ENCODE measurements at regions not wholly inside any gene's neighbourhood (a gene's known extent, or its start where the extent isn't known, plus 50 kb on each side); places are given as distances from the start of the nearest gene placed in this dataset.

DNA sequence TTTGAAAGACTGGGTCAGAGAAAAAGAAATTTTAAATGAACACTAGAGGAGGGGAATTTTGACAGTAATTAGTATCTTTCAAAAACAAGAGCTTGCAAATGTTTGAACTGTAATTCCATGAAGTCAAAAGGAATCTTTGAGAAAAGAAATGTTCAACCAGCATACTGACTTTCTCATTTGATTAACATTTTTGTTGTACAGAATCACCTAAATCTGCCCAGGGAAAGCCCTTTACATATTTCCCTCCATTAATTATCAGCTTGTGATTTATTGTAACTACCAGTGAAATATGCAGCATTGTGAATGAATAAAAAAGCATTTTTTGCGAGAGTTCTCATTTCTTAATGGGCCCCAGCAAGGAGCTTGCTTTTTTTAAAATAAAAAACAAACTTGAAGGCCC is 61.2 kb upstream of the CCDC91 start:
- TF ChIP-seq, protein P1, sequence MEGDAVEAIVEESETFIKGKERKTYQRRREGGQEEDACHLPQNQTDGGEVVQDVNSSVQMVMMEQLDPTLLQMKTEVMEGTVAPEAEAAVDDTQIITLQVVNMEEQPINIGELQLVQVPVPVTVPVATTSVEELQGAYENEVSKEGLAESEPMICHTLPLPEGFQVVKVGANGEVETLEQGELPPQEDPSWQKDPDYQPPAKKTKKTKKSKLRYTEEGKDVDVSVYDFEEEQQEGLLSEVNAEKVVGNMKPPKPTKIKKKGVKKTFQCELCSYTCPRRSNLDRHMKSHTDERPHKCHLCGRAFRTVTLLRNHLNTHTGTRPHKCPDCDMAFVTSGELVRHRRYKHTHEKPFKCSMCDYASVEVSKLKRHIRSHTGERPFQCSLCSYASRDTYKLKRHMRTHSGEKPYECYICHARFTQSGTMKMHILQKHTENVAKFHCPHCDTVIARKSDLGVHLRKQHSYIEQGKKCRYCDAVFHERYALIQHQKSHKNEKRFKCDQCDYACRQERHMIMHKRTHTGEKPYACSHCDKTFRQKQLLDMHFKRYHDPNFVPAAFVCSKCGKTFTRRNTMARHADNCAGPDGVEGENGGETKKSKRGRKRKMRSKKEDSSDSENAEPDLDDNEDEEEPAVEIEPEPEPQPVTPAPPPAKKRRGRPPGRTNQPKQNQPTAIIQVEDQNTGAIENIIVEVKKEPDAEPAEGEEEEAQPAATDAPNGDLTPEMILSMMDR (IDR thresholded peaks at IDR 0.05; ENCODE audit: control extremely low read depth, extremely low read depth, low read depth, missing control alignments) = no peak
- POLR2A ChIA-PET = no interaction called here
- no peak for DNase-seq (ENCODE audit: extremely low spot score)
- CTCF ChIA-PET = interaction anchor here (1.5 kb wide), 1 partner anchor 10 kb away, joined by 3 read pairs; no protein-coding TSS in a partner anchor

GRCh38 chr12:28130234-28130624 is 60.0 kb upstream of the CCDC91 start:
- CTCF ChIA-PET = interaction anchor here (1.5 kb wide), 1 partner anchor 11 kb away, joined by 3 read pairs; no protein-coding TSS in a partner anchor
- TF ChIP-seq, protein P1 (IDR thresholded peaks at IDR 0.05; ENCODE audit: control extremely low read depth, extremely low read depth, low read depth, missing control alignments) = no peak
- DNase-seq (ENCODE audit: extremely low spot score) = no peak
- POLR2A ChIA-PET = no interaction called here

- no peak for DNase-seq (ENCODE audit: extremely low spot score)
- ChIA-PET CTCF (no interaction called here), POLR2A (no interaction called here)
- TF ChIP-seq, protein P1 (IDR thresholded peaks at IDR 0.05; ENCODE audit: control extremely low read depth, extremely low read depth, low read depth, missing control alignments) = no peak
Observed at GRCh38 chr12:28130625-28131598, 59.3 kb upstream of the CCDC91 start.

DNA sequence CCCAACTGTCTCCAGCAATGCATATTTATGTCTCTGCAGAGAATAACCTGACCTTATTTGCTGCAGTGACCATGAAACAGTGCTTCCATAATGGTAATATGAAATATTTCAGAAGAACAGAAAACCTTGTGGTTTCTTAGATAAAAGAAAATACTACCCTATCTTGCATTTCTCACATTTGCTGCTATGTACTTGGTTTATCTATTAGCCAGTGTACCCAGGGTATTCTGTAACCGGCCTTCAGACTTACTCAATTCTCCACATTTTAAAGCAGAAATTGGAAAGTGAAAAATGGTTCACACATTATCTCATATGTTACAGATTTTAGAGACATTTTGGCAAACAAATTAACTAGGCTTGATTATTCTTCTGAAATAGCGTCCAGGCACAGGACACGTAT is 57.9 kb upstream of the CCDC91 start:
- ChIA-PET CTCF (no interaction called here), POLR2A (no interaction called here)
- TF ChIP-seq, protein P1 (IDR thresholded peaks at IDR 0.05; ENCODE audit: control extremely low read depth, extremely low read depth, low read depth, missing control alignments) = no peak
- DNase-seq (ENCODE audit: extremely low spot score) = no peak

DNA sequence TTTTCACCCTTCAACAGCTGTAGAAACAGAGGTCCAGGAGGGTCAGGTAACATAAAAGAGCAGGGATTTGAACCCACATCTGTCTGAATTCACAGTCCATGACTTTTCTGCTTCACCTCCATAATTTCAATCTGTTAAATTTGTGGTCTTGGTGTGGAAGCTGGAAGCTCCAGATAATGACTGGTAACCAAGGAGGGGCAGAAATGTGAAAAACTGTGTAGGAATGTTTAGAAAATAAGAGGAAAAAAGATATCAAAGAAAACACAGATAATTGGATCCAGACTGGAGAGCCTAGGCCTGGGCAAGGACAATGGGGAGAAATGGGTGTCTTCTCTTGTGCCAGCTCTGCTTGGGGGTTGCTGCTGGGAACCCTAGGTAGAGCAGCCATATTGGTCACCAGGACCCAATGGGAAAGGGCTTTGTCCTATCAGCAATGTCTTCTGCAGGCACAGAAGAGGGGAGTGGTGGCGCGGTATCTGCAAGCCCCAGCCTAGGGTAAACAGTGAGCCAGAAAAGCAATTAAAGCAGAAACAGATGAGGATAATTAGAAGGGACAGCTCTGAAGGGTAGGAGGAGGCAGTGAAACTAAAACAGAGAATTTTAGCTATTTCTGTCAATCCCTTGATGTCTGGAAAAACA is 54.3 kb upstream of the CCDC91 start:
- POLR2A ChIA-PET = no interaction called here
- CTCF ChIA-PET = interaction anchor here (1.2 to 1.7 kb wide), 2 partner anchors 27 to 50 kb away, joined by 3 to 4 read pairs; no protein-coding TSS in a partner anchor
- TF ChIP-seq, protein P1 (IDR thresholded peaks at IDR 0.05; ENCODE audit: control extremely low read depth, extremely low read depth, low read depth, missing control alignments) = no peak
- no peak for DNase-seq (ENCODE audit: extremely low spot score)

DNA sequence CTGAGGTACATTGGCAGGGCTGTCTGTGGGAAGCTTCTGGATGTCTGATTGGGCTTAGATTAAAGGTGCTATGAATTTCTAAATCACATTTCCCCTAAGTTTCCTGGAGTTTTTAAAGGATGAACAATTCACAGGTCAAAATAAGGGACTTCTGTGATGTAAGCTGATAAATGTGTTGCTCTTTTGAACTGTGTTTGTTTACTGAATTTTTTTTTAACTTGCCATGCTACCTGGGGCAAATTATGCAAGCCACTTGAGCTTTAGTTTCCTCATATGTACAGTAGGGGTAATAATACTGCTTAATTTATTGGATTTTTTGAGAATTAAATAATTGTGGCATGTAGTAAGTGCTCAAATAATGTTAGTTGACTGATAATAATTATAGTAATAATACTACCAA is 52.8 kb upstream of the CCDC91 start:
- TF ChIP-seq, protein P1 (IDR thresholded peaks at IDR 0.05; ENCODE audit: control extremely low read depth, extremely low read depth, low read depth, missing control alignments) = no peak
- DNase-seq (ENCODE audit: extremely low spot score) = no peak
- ChIA-PET CTCF (interaction anchor here (1.2 kb wide), 2 partner anchors 10 to 18 kb away, joined by 3 read pairs; no protein-coding TSS in a partner anchor), POLR2A (no interaction called here)
